H9 (cell line): ENCODE measurements at regions not wholly inside any gene's neighbourhood (a gene's known extent, or its start where the extent isn't known, plus 50 kb on each side); places are given as distances from the start of the nearest gene placed in this dataset.

Experiments
- DNase-seq: peaks from one replicate; pipeline ENCODE4 v3.0.0-alpha.2; 2017
- H2AFZ ChIP-seq: one replicate; pipeline ENCODE4 v1.6.1; 2013; ENCODE audit warnings: mild to moderate bottlenecking, low read length, control low read depth, moderate library complexity
- H2AK5ac ChIP-seq: 2 replicates; pipeline ENCODE4 v1.6.1; 2013; ENCODE audit warnings: low read length, control low read depth, mixed read lengths; ENCODE audit not compliant: insufficient read length
- H2BK120ac ChIP-seq: one replicate; pipeline ENCODE4 v1.6.1; 2013; ENCODE audit warnings: low read depth, mild to moderate bottlenecking, low read length, control low read depth, inconsistent platforms; ENCODE audit not compliant: poor library complexity, severe bottlenecking
- H2BK12ac ChIP-seq: 2 replicates; pipeline ENCODE4 v1.6.1; 2013; ENCODE audit warnings: low read length, control low read depth, mixed read lengths, low read depth; ENCODE audit not compliant: insufficient read length
- H2BK15ac ChIP-seq: 2 replicates; pipeline ENCODE4 v1.6.1; 2013; ENCODE audit warnings: low read depth, low read length, control low read depth
- H2BK20ac ChIP-seq: one replicate; pipeline ENCODE4 v1.6.1; 2013; ENCODE audit warnings: low read depth, mild to moderate bottlenecking, low read length, control low read depth, inconsistent platforms; ENCODE audit not compliant: poor library complexity, severe bottlenecking
- H2BK5ac ChIP-seq: 2 replicates; pipeline ENCODE4 v1.6.1; 2013; ENCODE audit warnings: low read length, control low read depth, mixed read lengths; ENCODE audit not compliant: insufficient read length
- H3K14ac ChIP-seq: 2 replicates; pipeline ENCODE4 v1.6.1; 2013; ENCODE audit warnings: low read length, control low read depth; ENCODE audit not compliant: insufficient read depth
- H3K18ac ChIP-seq: 2 replicates; pipeline ENCODE4 v1.6.1; 2013; ENCODE audit warnings: low read depth, mild to moderate bottlenecking, mixed read lengths, low read length, control low read depth; ENCODE audit not compliant: insufficient read length
- H3K23ac ChIP-seq: 2 replicates; pipeline ENCODE4 v1.6.1; 2013; ENCODE audit warnings: low read length, control low read depth, mixed read lengths, low read depth; ENCODE audit not compliant: insufficient read length
- H3K23me2 ChIP-seq: 2 replicates; pipeline ENCODE4 v1.6.1; 2013; ENCODE audit warnings: low read depth, mild to moderate bottlenecking, mixed read lengths, low read length, control low read depth; ENCODE audit not compliant: insufficient read length, poor library complexity, severe bottlenecking
- H3K27ac ChIP-seq: 2 replicates; pipeline ENCODE4 v1.5.1; 2013; ENCODE audit warnings: low read length, control low read depth, mixed read lengths, low read depth; ENCODE audit not compliant: insufficient read length
- H3K27me3 ChIP-seq: 2 replicates; pipeline ENCODE4 v1.6.1; 2013; ENCODE audit warnings: low read length, control low read depth, inconsistent platforms; ENCODE audit not compliant: insufficient read depth
- H3K4ac ChIP-seq: 2 replicates; pipeline ENCODE4 v1.6.1; 2013; ENCODE audit warnings: low read depth, mild to moderate bottlenecking, control low read depth, inconsistent platforms, low read length, moderate library complexity
- H3K4me1 ChIP-seq: 2 replicates; pipeline ENCODE4 v1.6.1; 2013; ENCODE audit warnings: low read length, control low read depth, inconsistent platforms; ENCODE audit not compliant: insufficient read depth
- H3K4me2 ChIP-seq: 2 replicates; pipeline ENCODE4 v1.6.1; 2013; ENCODE audit warnings: low read length, control low read depth, mixed read lengths; ENCODE audit not compliant: insufficient read length, insufficient read depth
- H3K56ac ChIP-seq: 2 replicates; pipeline ENCODE4 v1.6.1; 2013; ENCODE audit warnings: low read depth, mild to moderate bottlenecking, mixed read lengths, low read length, control low read depth; ENCODE audit not compliant: insufficient read length
- H3K79me1 ChIP-seq: 2 replicates; pipeline ENCODE4 v1.6.1; 2013; ENCODE audit warnings: low read depth, mild to moderate bottlenecking, moderate library complexity, low read length, control low read depth, inconsistent platforms; ENCODE audit not compliant: insufficient read depth, poor library complexity, severe bottlenecking
- H3K79me2 ChIP-seq: 2 replicates; pipeline ENCODE4 v1.6.1; 2013; ENCODE audit warnings: low read length, control low read depth, inconsistent platforms; ENCODE audit not compliant: insufficient read depth
- H3K9ac ChIP-seq: 2 replicates; pipeline ENCODE4 v1.6.1; 2013; ENCODE audit warnings: low read length, control low read depth, mixed read lengths; ENCODE audit not compliant: insufficient read length; ENCODE audit errors: extremely low read depth
- H3K9me3 ChIP-seq: one replicate; pipeline ENCODE4 v1.6.1; 2013; ENCODE audit warnings: low read depth, low read length, inconsistent platforms; ENCODE audit not compliant: control insufficient read depth
- H3T11ph ChIP-seq: one replicate; pipeline ENCODE4 v1.6.1; 2013; ENCODE audit warnings: mild to moderate bottlenecking, low read length, control low read depth, inconsistent platforms
- H4K20me1 ChIP-seq: one replicate; pipeline ENCODE4 v1.6.1; 2013; ENCODE audit not compliant: control insufficient read depth, insufficient read length, insufficient read depth
- H4K5ac ChIP-seq: 2 replicates; pipeline ENCODE4 v1.6.1; 2013; ENCODE audit warnings: low read depth, mild to moderate bottlenecking, mixed read lengths, low read length, control low read depth; ENCODE audit not compliant: insufficient read length
- H4K8ac ChIP-seq: replicated peaks from 2 replicates; pipeline ENCODE4 v1.6.1; 2013; ENCODE audit warnings: low read length, control low read depth, mixed read lengths, low read depth; ENCODE audit not compliant: insufficient read length
- H4K91ac ChIP-seq: 2 replicates; pipeline ENCODE4 v1.6.1; 2013; ENCODE audit warnings: low read depth, mild to moderate bottlenecking, moderate library complexity, mixed read lengths, low read length, control low read depth; ENCODE audit not compliant: insufficient read length
- H3K27ac Mint-ChIP-seq, 3 experiments: 2 replicates in 2 of 3; 3 replicates in 1 of 3; pipeline ENCODE4 v1.8.0; 2020 to 2021; ENCODE audit warnings: mixed read lengths in 3 of 3, mild to moderate bottlenecking in 1 of 3, moderate library complexity in 1 of 3
- H3K27me3 Mint-ChIP-seq: 2 replicates; pipeline ENCODE4 v1.8.0; 2021; ENCODE audit warnings: low read depth, mild to moderate bottlenecking, moderate library complexity, mixed read lengths
- H3K36me3 Mint-ChIP-seq, 3 experiments: 2 replicates in 2 of 3; 3 replicates in 1 of 3; pipeline ENCODE4 v1.8.0; 2020 to 2021; ENCODE audit warnings: low read depth in 3 of 3, mixed read lengths in 3 of 3; ENCODE audit not compliant: insufficient read depth in 1 of 3
- H3K4me1 Mint-ChIP-seq, 2 experiments: 2 replicates each; pipeline ENCODE4 v1.8.0; 2020; ENCODE audit warnings: mixed read lengths in 2 of 2
- H3K4me3 Mint-ChIP-seq, 2 experiments: 2 replicates in 1 of 2; 3 replicates in 1 of 2; pipeline ENCODE4 v1.8.0; 2020 to 2021; ENCODE audit warnings: mild to moderate bottlenecking in 2 of 2, mixed read lengths in 2 of 2, moderate library complexity in 1 of 2
- H3K9me3 Mint-ChIP-seq, 2 experiments: 2 replicates in 1 of 2; 3 replicates in 1 of 2; pipeline ENCODE4 v1.8.0; 2020; ENCODE audit warnings: mild to moderate bottlenecking in 2 of 2, mixed read lengths in 2 of 2, moderate library complexity in 1 of 2
- CTCF ChIP-seq: fragments of 200-600 bp; sonication (generic); conservative IDR thresholded peaks from 3 replicates; pipeline ENCODE4 v1.8.0; 2021; ENCODE audit warnings: antibody characterized with exemption, mild to moderate bottlenecking
- WGBS: extraction: QIAGEN DNeasy Blood & Tissue Kit; methylation state at CpG from one replicate; pipeline ENCODE4 v1.1.7; 2013; ENCODE audit warnings: missing lambda C conversion rate, low lambda C conversion rate, mixed read lengths; ENCODE audit not compliant: insufficient read length; ENCODE audit errors: extremely low coverage; 5-methylcytosine and 5-hydroxymethylcytosine counted together

DNA sequence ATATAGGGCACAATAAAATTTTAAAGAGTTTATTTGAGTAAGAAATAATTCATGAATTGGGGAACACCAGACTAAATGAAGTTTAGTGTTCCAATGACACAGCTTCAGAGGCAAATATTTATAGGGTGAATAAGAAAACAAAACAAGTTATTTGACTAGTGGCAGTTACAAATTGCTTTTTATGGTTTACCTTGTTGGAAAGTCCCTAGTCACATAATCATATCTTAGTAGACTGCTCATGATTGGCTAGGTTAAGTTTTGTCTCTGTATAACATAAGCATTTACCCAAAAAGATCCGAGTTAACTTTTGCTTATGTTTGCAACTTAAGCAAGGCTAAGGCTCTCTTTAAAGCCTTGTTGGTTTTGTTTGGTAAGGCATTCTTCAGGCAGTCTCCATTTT is 224.7 kb upstream of the MIR17HG start:
- Histone ChIP-seq H4K91ac (no peak overlapping the region), H4K20me1 (no peaks in the 10 kb centered on the region), H3K23ac (no peak overlapping the region), H3K18ac (no peak overlapping the region), H3K79me1 (no peaks in the 10 kb centered on the region), H2BK15ac (no peak overlapping the region), H3K27ac (no peak overlapping the region), H2AK5ac (no peak overlapping the region), H3K14ac (no peak overlapping the region), H3K4ac (no peak overlapping the region), H3K4me1 (peaks cover 4% of the 10 kb centered on the region; the same call in 1 of the 2 replicates), H2BK5ac (no peak overlapping the region), H3K23me2 (no peaks in the 10 kb centered on the region), H4K8ac (no peak overlapping the region), H2BK12ac (no peak overlapping the region), H3K4me2 (no peak overlapping the region), H3T11ph (no peak overlapping the region), H3K56ac (no peak overlapping the region), H2BK20ac (no peak overlapping the region), H3K27me3 (no peaks in the 10 kb centered on the region), H3K9ac (no peak overlapping the region), H4K5ac (no peak overlapping the region), H2BK120ac (no peak overlapping the region), H2AFZ (no peak overlapping the region), H3K79me2 (no peaks in the 10 kb centered on the region), H3K9me3 (no peaks in the 10 kb centered on the region)
- no peaks in the 10 kb centered on the region for H3K27me3 Mint-ChIP-seq
- no peaks in the 10 kb centered on the region for H3K36me3 Mint-ChIP-seq
- no peaks in the 10 kb centered on the region for H3K9me3 Mint-ChIP-seq
- DNase-seq = no peak
- no CpG with 5 or more reads among the region's 1 CpG for WGBS
- H3K4me1 Mint-ChIP-seq = peaks cover 6 to 11% of the 10 kb centered on the region in 2 experiments
- no peak for TF ChIP-seq CTCF
- no peak overlapping the region for H3K27ac Mint-ChIP-seq
- H3K4me3 Mint-ChIP-seq = no peak overlapping the region
